GM21529 (cell line): ENCODE measurements at regions not wholly inside any gene's neighbourhood (a gene's known extent, or its start where the extent isn't known, plus 50 kb on each side); places are given as distances from the start of the nearest gene placed in this dataset.

Experiments
- ATAC-seq: cut with Tn5 transposase; IDR thresholded peaks from one replicate; pipeline ENCODE4 v1.9.1; 2021; ENCODE audit not compliant: unreplicated experiment

- no peak for ATAC-seq
These were observed 261.4 kb downstream of the SNX13 start for GRCh38 chr7:17678896-17679295.

GRCh38 chr7:17679458-17679857 is 260.8 kb downstream of the SNX13 start:
- ATAC-seq: no peak

GRCh38 chr7:17680026-17680425 is 260.3 kb downstream of the SNX13 start:
- ATAC-seq: no peak

GRCh38 chr7:17680943-17681351 is 259.3 kb downstream of the SNX13 start:
- no peak for ATAC-seq

GRCh38 chr7:17681965-17682364 is 258.3 kb downstream of the SNX13 start:
- ATAC-seq: no peak

GRCh38 chr7:17682586-17682985 is 257.7 kb downstream of the SNX13 start:
- ATAC-seq: no peak

GRCh38 chr7:17685141-17685540 is 255.2 kb downstream of the SNX13 start:
- no peak for ATAC-seq

- no peak for ATAC-seq
These were observed 252.9 kb downstream of the SNX13 start for GRCh38 chr7:17687361-17687760.

- ATAC-seq: no peak
These were observed 250.9 kb downstream of the SNX13 start for GRCh38 chr7:17689361-17689902.

- ATAC-seq: peak; percentile 86
These were observed 250.3 kb downstream of the SNX13 start for GRCh38 chr7:17690030-17690429.

GRCh38 chr7:17696422-17696821 is 243.9 kb downstream of the SNX13 start:
- no peak for ATAC-seq

- no peak for ATAC-seq
These were observed 243.0 kb downstream of the SNX13 start for GRCh38 chr7:17697128-17697881.

- no peak for ATAC-seq
These were observed 240.6 kb downstream of the SNX13 start for GRCh38 chr7:17699696-17700095.

GRCh38 chr7:17700138-17700537 is 240.2 kb downstream of the SNX13 start:
- no peak for ATAC-seq

GRCh38 chr7:17706275-17706674 is 234.0 kb downstream of the SNX13 start:
- no peak for ATAC-seq

- ATAC-seq: peak; percentile 87
These were observed 233.6 kb downstream of the SNX13 start for GRCh38 chr7:17706734-17707133.

- ATAC-seq: no peak
These were observed 231.2 kb downstream of the SNX13 start for GRCh38 chr7:17709127-17709526.

- ATAC-seq: no peak
These were observed 230.7 kb downstream of the SNX13 start for GRCh38 chr7:17709599-17709998.

GRCh38 chr7:17710312-17710711 is 230.0 kb downstream of the SNX13 start:
- no peak for ATAC-seq

- no peak for ATAC-seq
These were observed 226.7 kb downstream of the SNX13 start for GRCh38 chr7:17713584-17713983.

- no peak for ATAC-seq
These were observed 223.5 kb downstream of the SNX13 start for GRCh38 chr7:17716816-17717215.

- no peak for ATAC-seq
These were observed 220.3 kb downstream of the SNX13 start for GRCh38 chr7:17719998-17720397.

GRCh38 chr7:17721736-17722285 is 218.5 kb downstream of the SNX13 start:
- no peak for ATAC-seq
